NCI-H1436 treated with DMSO at 0.1 percent for 48 hours (cell line): ENCODE measurements at regions not wholly inside any gene's neighbourhood (a gene's known extent, or its start where the extent isn't known, plus 50 kb on each side); places are given as distances from the start of the nearest gene placed in this dataset.
"Not testable (repeated sequence)": the region's sequence is repeated elsewhere in the genome, so short reads cannot be mapped to it uniquely, and the experiment has no call there.

Source experiments
- DNase-seq: peaks from one replicate; lab custom pipeline; 2025; lab: John Stamatoyannopoulos, UW

- DNase-seq = no peak
Measured at GRCh38 chr7:153217032-153217431, 457.5 kb downstream of the ACTR3B start.

GRCh38 chr7:153224890-153225289 lies 465.3 kb downstream of the ACTR3B start:
- no peak for DNase-seq

GRCh38 chr7:153245136-153245535 lies 485.6 kb downstream of the ACTR3B start:
- DNase-seq = not testable (repeated sequence)

GRCh38 chr7:153245809-153246208 lies 486.3 kb downstream of the ACTR3B start:
- no peak for DNase-seq

GRCh38 chr7:153247926-153248325 lies 488.4 kb downstream of the ACTR3B start:
- no peak for DNase-seq

GRCh38 chr7:153258686-153259085 lies 499.1 kb downstream of the ACTR3B start:
- no peak for DNase-seq

- no peak for DNase-seq
Measured at GRCh38 chr7:153276394-153276793, 516.8 kb downstream of the ACTR3B start.

- no peak for DNase-seq
Measured at GRCh38 chr7:153286763-153287162, 527.2 kb downstream of the ACTR3B start.

- no peak for DNase-seq
Measured at GRCh38 chr7:153290066-153290465, 530.5 kb downstream of the ACTR3B start.

GRCh38 chr7:153297141-153297540 lies 537.6 kb downstream of the ACTR3B start:
- DNase-seq = no peak

GRCh38 chr7:153301936-153302335 lies 542.4 kb downstream of the ACTR3B start:
- no peak for DNase-seq

GRCh38 chr7:153320005-153320404 lies 560.5 kb downstream of the ACTR3B start:
- no peak for DNase-seq

GRCh38 chr7:153320681-153321080 lies 561.1 kb downstream of the ACTR3B start:
- no peak for DNase-seq

GRCh38 chr7:153322991-153323390 lies 563.4 kb downstream of the ACTR3B start:
- no peak for DNase-seq

- no peak for DNase-seq
Measured at GRCh38 chr7:153324094-153324493, 564.5 kb downstream of the ACTR3B start.

- DNase-seq = no peak
Measured at GRCh38 chr7:153327683-153328082, 568.1 kb downstream of the ACTR3B start.

- no peak for DNase-seq
Measured at GRCh38 chr7:153331427-153331826, 571.9 kb downstream of the ACTR3B start.

GRCh38 chr7:153354071-153354470 lies 594.5 kb downstream of the ACTR3B start:
- DNase-seq = no peak

GRCh38 chr7:153370092-153370491 lies 610.5 kb downstream of the ACTR3B start:
- no peak for DNase-seq

GRCh38 chr7:153380636-153381035 lies 621.1 kb downstream of the ACTR3B start:
- DNase-seq = no peak

- no peak for DNase-seq
Measured at GRCh38 chr7:153381275-153382040, 621.9 kb downstream of the ACTR3B start.

- DNase-seq = no peak
Measured at GRCh38 chr7:153382641-153383101, 623.1 kb downstream of the ACTR3B start.

- DNase-seq = no peak
Measured at GRCh38 chr7:153383781-153384180, 624.2 kb downstream of the ACTR3B start.

- DNase-seq = no peak
Measured at GRCh38 chr7:153385502-153385901, 626.0 kb downstream of the ACTR3B start.
